Cerebellar nuclear complex (tissue), 1 donor: ENCODE measurements at regions not wholly inside any gene's neighbourhood (a gene's known extent, or its start where the extent isn't known, plus 50 kb on each side); places are given as distances from the start of the nearest gene placed in this dataset.
"Not testable (repeated sequence)": the region's sequence is repeated elsewhere in the genome, so short reads cannot be mapped to it uniquely, and the experiment has no call there.

Experiments used
- DNase-seq, 2 experiments: peaks; one replicate each; lab custom pipeline; 2025; lab: John Stamatoyannopoulos, UW

- peak; percentile 34 to 69 for DNase-seq
Measured at GRCh38 chr4:128454281-128454871, 166.8 kb upstream of the PGRMC2 start.

GRCh38 chr4:128452415-128452814 lies 164.8 kb upstream of the PGRMC2 start:
- no peak for DNase-seq

GRCh38 chr4:128451270-128451905 lies 163.8 kb upstream of the PGRMC2 start:
- DNase-seq, result no peak

- DNase-seq, result no peak
Measured at GRCh38 chr4:128450326-128451120, 162.9 kb upstream of the PGRMC2 start.

GRCh38 chr4:128449251-128449650 lies 161.6 kb upstream of the PGRMC2 start:
- no peak for DNase-seq

GRCh38 chr4:128444544-128445302 lies 157.1 kb upstream of the PGRMC2 start:
- DNase-seq, result no peak

GRCh38 chr4:128440923-128441322 lies 153.3 kb upstream of the PGRMC2 start:
- no peak for DNase-seq

- DNase-seq, result not testable (repeated sequence)
Measured at GRCh38 chr4:128437023-128437422, 149.4 kb upstream of the PGRMC2 start.

- DNase-seq, result not testable (repeated sequence)
Measured at GRCh38 chr4:128429023-128429613, 141.5 kb upstream of the PGRMC2 start.

- DNase-seq, result no peak
Measured at GRCh38 chr4:128428397-128428796, 140.8 kb upstream of the PGRMC2 start.

GRCh38 chr4:128427832-128428366 lies 140.3 kb upstream of the PGRMC2 start:
- no peak for DNase-seq

GRCh38 chr4:128424527-128425497 lies 137.2 kb upstream of the PGRMC2 start:
- DNase-seq, result no peak

- DNase-seq, result not testable (repeated sequence)
Measured at GRCh38 chr4:128422296-128422695, 134.7 kb upstream of the PGRMC2 start.

- no peak for DNase-seq
Measured at GRCh38 chr4:128416921-128417320, 129.3 kb upstream of the PGRMC2 start.

- no peak for DNase-seq
Measured at GRCh38 chr4:128410037-128410436, 122.4 kb upstream of the PGRMC2 start.

- no peak for DNase-seq
Measured at GRCh38 chr4:128403586-128403985, 116.0 kb upstream of the PGRMC2 start.

GRCh38 chr4:128394778-128395177 lies 107.2 kb upstream of the PGRMC2 start:
- DNase-seq, result no peak

- DNase-seq, result no peak
Measured at GRCh38 chr4:128393101-128393704, 105.6 kb upstream of the PGRMC2 start.

- DNase-seq, result no peak
Measured at GRCh38 chr4:128390475-128390996, 102.9 kb upstream of the PGRMC2 start.

GRCh38 chr4:128388796-128389195 lies 101.2 kb upstream of the PGRMC2 start:
- no peak for DNase-seq
